Upper lobe of left lung (tissue), 4 donors: ENCODE measurements at regions not wholly inside any gene's neighbourhood (a gene's known extent, or its start where the extent isn't known, plus 50 kb on each side); places are given as distances from the start of the nearest gene placed in this dataset.

Source experiments
- CTCF ChIP-seq, 6 experiments: fragments of 450-650 bp in 4 of 6; fragments of 200-600 bp in 2 of 6; sonication (generic) in 2 of 6; IDR thresholded peaks; one replicate each; pipeline ENCODE4 v1.5.1; 2016 to 2019; ENCODE audit warnings: antibody characterized with exemption in 6 of 6
- POLR2AphosphoS5 ChIP-seq, 2 donors: sonication (generic); formaldehyde crosslinking; IDR thresholded peaks; one replicate each; pipeline ENCODE4 v1.5.1; 2017; ENCODE audit warnings: antibody characterized with exemption in 2 of 2

GRCh38 chr2:164389411-164389810 lies 231.9 kb downstream of the GRB14 start:
- TF ChIP-seq POLR2AphosphoS5 (IDR thresholded peaks at IDR 0.05): no peak
- TF ChIP-seq CTCF (IDR thresholded peaks at IDR 0.05): no peak
